GM19238 (cell line): ENCODE measurements at regions not wholly inside any gene's neighbourhood (a gene's known extent, or its start where the extent isn't known, plus 50 kb on each side); places are given as distances from the start of the nearest gene placed in this dataset.

Source experiments
- DNase-seq: peaks from one replicate; pipeline ENCODE4 v3.0.0; 2011; ENCODE audit warnings: low spot score; ENCODE audit not compliant: insufficient read length

GRCh38 chr5:68450245-68450852, 234.8 kb downstream of the PIK3R1 start:
- no peak for DNase-seq

GRCh38 chr5:68452286-68452685, 236.7 kb downstream of the PIK3R1 start:
- no peak for DNase-seq

- DNase-seq = no peak
Measured at GRCh38 chr5:68454172-68454571, 238.6 kb downstream of the PIK3R1 start.

GRCh38 chr5:68454766-68455165, 239.2 kb downstream of the PIK3R1 start:
- no peak for DNase-seq

- DNase-seq = no peak
Measured at GRCh38 chr5:68455216-68455615, 239.7 kb downstream of the PIK3R1 start.

GRCh38 chr5:68456756-68457217, 241.2 kb downstream of the PIK3R1 start:
- no peak for DNase-seq

GRCh38 chr5:68457285-68457684, 241.7 kb downstream of the PIK3R1 start:
- no peak for DNase-seq

- no peak for DNase-seq
Measured at GRCh38 chr5:68458416-68459021, 243.0 kb downstream of the PIK3R1 start.

- DNase-seq = no peak
Measured at GRCh38 chr5:68459093-68459809, 243.7 kb downstream of the PIK3R1 start.

- no peak for DNase-seq
Measured at GRCh38 chr5:68459810-68460139, 244.2 kb downstream of the PIK3R1 start.

- no peak for DNase-seq
Measured at GRCh38 chr5:68460147-68460798, 244.7 kb downstream of the PIK3R1 start.

- DNase-seq = no peak
Measured at GRCh38 chr5:68463606-68464005, 248.1 kb downstream of the PIK3R1 start.

- no peak for DNase-seq
Measured at GRCh38 chr5:68464424-68464823, 248.9 kb downstream of the PIK3R1 start.

GRCh38 chr5:68465133-68465532, 249.6 kb downstream of the PIK3R1 start:
- no peak for DNase-seq

GRCh38 chr5:68465934-68466551, 250.5 kb downstream of the PIK3R1 start:
- DNase-seq = no peak

- DNase-seq = no peak
Measured at GRCh38 chr5:68467208-68467607, 251.7 kb downstream of the PIK3R1 start.

- no peak for DNase-seq
Measured at GRCh38 chr5:68467794-68468193, 252.2 kb downstream of the PIK3R1 start.

- DNase-seq = no peak
Measured at GRCh38 chr5:68468322-68468721, 252.8 kb downstream of the PIK3R1 start.

- DNase-seq = no peak
Measured at GRCh38 chr5:68475476-68475983, 260.0 kb downstream of the PIK3R1 start.

GRCh38 chr5:68476854-68477253, 261.3 kb downstream of the PIK3R1 start:
- DNase-seq = no peak

GRCh38 chr5:68478301-68479095, 262.9 kb downstream of the PIK3R1 start:
- DNase-seq = no peak
